ENCODE measurements at regions not wholly inside any gene's neighbourhood (a gene's known extent, or its start where the extent isn't known, plus 50 kb on each side); places are given as distances from the start of the nearest gene placed in this dataset.

DNA sequence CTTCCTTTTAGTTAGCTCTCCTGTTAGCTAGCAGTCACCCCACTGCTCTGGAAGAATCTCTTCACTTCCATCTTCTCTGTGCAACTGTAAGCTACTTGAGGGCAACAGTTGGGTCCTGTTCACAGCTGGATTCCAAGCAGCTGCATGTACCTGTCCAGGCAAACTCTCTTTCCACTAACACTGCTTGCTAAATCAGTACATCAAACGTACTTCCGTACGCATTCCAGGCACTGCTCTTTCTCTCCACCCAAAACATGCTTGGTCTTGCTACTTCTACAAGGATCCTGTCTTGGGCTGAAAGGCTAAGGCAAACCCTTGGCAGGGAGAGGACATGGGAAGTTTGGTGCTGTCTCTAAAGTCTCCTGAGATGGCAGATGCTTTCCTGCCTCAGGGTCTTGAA is 139.2 kb upstream of the CACNA1E start:
- TF ChIP-seq, protein P1, sequence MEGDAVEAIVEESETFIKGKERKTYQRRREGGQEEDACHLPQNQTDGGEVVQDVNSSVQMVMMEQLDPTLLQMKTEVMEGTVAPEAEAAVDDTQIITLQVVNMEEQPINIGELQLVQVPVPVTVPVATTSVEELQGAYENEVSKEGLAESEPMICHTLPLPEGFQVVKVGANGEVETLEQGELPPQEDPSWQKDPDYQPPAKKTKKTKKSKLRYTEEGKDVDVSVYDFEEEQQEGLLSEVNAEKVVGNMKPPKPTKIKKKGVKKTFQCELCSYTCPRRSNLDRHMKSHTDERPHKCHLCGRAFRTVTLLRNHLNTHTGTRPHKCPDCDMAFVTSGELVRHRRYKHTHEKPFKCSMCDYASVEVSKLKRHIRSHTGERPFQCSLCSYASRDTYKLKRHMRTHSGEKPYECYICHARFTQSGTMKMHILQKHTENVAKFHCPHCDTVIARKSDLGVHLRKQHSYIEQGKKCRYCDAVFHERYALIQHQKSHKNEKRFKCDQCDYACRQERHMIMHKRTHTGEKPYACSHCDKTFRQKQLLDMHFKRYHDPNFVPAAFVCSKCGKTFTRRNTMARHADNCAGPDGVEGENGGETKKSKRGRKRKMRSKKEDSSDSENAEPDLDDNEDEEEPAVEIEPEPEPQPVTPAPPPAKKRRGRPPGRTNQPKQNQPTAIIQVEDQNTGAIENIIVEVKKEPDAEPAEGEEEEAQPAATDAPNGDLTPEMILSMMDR (IDR thresholded peaks at IDR 0.05; ENCODE audit: poor library complexity, severe bottlenecking) = no peak
- peaks cover 8% of the 10 kb centered on the region for H3K4me1 ChIP-seq (ENCODE audit: insufficient read depth, poor library complexity, severe bottlenecking)
- no peaks in the 10 kb centered on the region for H3K36me3 ChIP-seq (ENCODE audit: low read depth)
- H3K27me3 ChIP-seq (ENCODE audit: insufficient read depth, poor library complexity, severe bottlenecking) = no peaks in the 10 kb centered on the region
- peak; percentile 80 for ATAC-seq (ENCODE audit: low read depth)
- H3K4me3 ChIP-seq (ENCODE audit: severe bottlenecking) = no peak overlapping the region
- no peak for DNase-seq (ENCODE audit: low spot score)
- no peak overlapping the region for H3K27ac ChIP-seq (ENCODE audit: poor library complexity, severe bottlenecking)
- H3K9me3 ChIP-seq (ENCODE audit: severe bottlenecking) = peaks cover 3% of the 10 kb centered on the region

DNA sequence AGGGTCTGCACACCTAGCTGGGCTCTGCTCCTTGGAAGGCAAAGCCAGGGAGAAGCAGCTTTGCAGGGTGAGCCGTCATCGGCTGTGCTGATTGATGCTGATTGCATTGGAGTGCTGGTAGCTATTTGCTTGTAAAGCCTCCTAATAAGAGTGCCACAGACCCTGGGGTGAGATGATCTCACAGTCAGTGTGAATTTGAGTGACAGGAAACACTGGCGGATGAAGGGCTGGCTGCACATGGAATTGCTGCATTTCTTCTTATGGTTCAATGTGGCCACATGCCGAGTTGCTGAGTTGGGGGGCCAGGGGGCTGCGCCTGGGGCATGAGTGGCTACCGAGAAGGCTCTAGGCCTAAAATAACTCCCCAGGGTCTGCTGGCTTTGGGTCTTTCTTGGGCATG is 138.2 kb upstream of the CACNA1E start:
- TF ChIP-seq, protein P1 (IDR thresholded peaks at IDR 0.05; ENCODE audit: poor library complexity, severe bottlenecking) = no peak

DNA sequence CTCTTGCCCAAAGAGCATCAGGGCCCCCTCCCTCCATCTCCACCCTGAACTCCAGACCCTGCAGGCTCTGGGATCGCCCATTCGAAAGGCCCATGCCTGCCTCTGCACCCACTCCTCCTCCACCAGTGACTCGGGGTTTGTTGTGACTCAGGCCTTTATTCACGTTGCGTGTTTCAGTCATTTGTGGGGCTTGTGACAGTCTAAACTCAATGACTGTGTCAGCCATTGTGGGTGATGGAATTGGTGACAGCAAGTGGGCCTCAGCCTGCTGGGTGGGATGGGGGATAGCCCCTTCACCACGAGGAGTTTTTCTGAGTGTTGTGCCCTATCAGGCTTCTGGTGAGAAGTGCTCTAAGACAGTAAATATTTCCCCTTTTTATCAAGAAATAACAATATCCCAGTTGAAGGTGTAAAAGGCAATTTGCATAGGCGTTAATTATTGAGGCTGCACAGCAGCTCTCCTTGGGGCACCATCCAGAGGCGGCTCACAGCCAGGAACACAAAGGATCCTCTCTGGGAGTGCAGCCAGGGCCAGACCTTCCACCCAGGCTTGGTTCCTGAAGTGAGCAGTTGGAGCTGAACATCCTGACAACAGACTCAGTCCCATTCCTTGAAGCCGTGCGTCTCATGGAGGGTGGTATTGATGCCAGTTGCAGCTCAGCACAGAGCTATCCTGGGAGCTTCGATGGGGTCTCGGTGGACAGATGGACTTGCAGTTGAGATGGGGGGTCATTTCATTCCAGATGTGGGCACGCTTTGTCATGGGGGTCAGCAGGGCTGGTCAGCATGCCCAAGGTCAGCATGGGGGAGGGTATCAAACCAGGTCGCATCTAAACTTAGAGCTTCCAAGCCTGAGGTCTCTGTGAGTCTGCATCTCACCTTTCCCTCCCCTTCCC is 135.6 kb upstream of the CACNA1E start:
- TF ChIP-seq, protein P1 (IDR thresholded peaks at IDR 0.05; ENCODE audit: poor library complexity, severe bottlenecking) = no peak
- ATAC-seq (ENCODE audit: low read depth) = no peak

More for the DNA sequence above, 138.2 kb upstream of the CACNA1E start:
- Histone ChIP-seq H3K27me3 (ENCODE audit: insufficient read depth, poor library complexity, severe bottlenecking) (no peaks in the 10 kb centered on the region), H3K4me1 (ENCODE audit: insufficient read depth, poor library complexity, severe bottlenecking) (peaks cover 8% of the 10 kb centered on the region), H3K27ac (ENCODE audit: poor library complexity, severe bottlenecking) (no peak overlapping the region), H3K4me3 (ENCODE audit: severe bottlenecking) (no peak overlapping the region), H3K9me3 (ENCODE audit: severe bottlenecking) (peaks cover 3% of the 10 kb centered on the region), H3K36me3 (ENCODE audit: low read depth) (no peaks in the 10 kb centered on the region)
- ATAC-seq (ENCODE audit: low read depth) (no peak), DNase-seq (ENCODE audit: low spot score) (no peak)

DNA sequence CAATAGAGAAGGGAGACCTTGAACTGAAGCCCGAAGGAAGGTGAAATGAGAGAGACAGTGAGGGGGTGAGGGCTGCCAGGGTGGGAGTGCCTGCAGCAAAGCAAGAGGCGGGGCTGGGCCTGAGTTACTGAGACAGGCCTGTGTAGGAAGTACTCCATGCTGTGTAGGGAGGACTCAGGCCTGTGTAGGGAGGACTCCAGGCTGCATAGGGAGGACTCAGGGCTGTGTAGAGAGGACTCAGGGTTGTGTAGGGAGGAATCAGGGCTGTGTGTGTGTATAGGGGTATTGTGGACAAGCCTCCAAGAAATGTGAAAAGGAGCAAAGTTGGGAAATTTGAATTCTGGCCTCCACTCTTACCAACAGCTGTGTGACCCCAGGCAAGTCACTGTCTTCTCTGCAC is 133.8 kb upstream of the CACNA1E start:
- TF ChIP-seq, protein P1 (IDR thresholded peaks at IDR 0.05; ENCODE audit: poor library complexity, severe bottlenecking) = no peak
- no peaks in the 10 kb centered on the region for H3K9me3 ChIP-seq (ENCODE audit: severe bottlenecking)
- no peak overlapping the region for H3K27ac ChIP-seq (ENCODE audit: poor library complexity, severe bottlenecking)
- no peaks in the 10 kb centered on the region for H3K36me3 ChIP-seq (ENCODE audit: low read depth)
- H3K4me1 ChIP-seq (ENCODE audit: insufficient read depth, poor library complexity, severe bottlenecking) = peaks cover under 1% of the 10 kb centered on the region
- H3K27me3 ChIP-seq (ENCODE audit: insufficient read depth, poor library complexity, severe bottlenecking) = no peaks in the 10 kb centered on the region
- no peak overlapping the region for H3K4me3 ChIP-seq (ENCODE audit: severe bottlenecking)
- DNase-seq (ENCODE audit: low spot score) = no peak
- no peak for ATAC-seq (ENCODE audit: low read depth)

More for the DNA sequence above, 135.6 kb upstream of the CACNA1E start:
- peaks cover 8% of the 10 kb centered on the region for H3K4me1 ChIP-seq (ENCODE audit: insufficient read depth, poor library complexity, severe bottlenecking)
- H3K27me3 ChIP-seq (ENCODE audit: insufficient read depth, poor library complexity, severe bottlenecking) = no peaks in the 10 kb centered on the region
- peaks cover 3% of the 10 kb centered on the region for H3K9me3 ChIP-seq (ENCODE audit: severe bottlenecking)
- H3K36me3 ChIP-seq (ENCODE audit: low read depth) = no peaks in the 10 kb centered on the region
- no peak for DNase-seq (ENCODE audit: low spot score)
- no peak overlapping the region for H3K4me3 ChIP-seq (ENCODE audit: severe bottlenecking)
- no peak overlapping the region for H3K27ac ChIP-seq (ENCODE audit: poor library complexity, severe bottlenecking)

DNA sequence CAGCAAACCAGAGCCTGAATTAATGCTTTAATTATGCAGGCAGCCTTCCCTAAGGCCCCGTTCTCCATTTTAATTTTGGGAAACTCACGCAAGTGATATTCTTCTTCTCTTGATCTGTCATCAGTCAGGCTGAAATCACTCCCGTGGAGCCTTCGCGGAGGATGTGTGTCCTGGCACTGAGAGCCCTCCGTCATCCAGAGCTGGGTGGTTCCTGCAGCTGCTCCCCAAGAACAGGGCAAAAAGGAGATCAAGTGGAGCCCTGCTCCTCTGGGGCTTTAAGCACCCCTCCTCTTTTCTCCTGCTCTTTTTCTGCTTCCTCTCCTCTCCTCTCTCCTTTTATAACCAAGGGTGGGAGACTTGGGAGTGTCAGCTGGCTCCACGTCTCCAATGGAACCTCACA is 133.2 kb upstream of the CACNA1E start:
- Histone ChIP-seq H3K4me3 (ENCODE audit: severe bottlenecking) (no peak overlapping the region), H3K36me3 (ENCODE audit: low read depth) (no peaks in the 10 kb centered on the region), H3K4me1 (ENCODE audit: insufficient read depth, poor library complexity, severe bottlenecking) (no peaks in the 10 kb centered on the region), H3K27ac (ENCODE audit: poor library complexity, severe bottlenecking) (no peak overlapping the region), H3K9me3 (ENCODE audit: severe bottlenecking) (no peaks in the 10 kb centered on the region), H3K27me3 (ENCODE audit: insufficient read depth, poor library complexity, severe bottlenecking) (no peaks in the 10 kb centered on the region)
- no peak for ATAC-seq (ENCODE audit: low read depth)
- no peak for DNase-seq (ENCODE audit: low spot score)
- TF ChIP-seq, protein P1 (IDR thresholded peaks at IDR 0.05; ENCODE audit: poor library complexity, severe bottlenecking) = no peak
